ENCODE measurements at regions not wholly inside any gene's neighbourhood (a gene's known extent, or its start where the extent isn't known, plus 50 kb on each side); places are given as distances from the start of the nearest gene placed in this dataset.

DNA sequence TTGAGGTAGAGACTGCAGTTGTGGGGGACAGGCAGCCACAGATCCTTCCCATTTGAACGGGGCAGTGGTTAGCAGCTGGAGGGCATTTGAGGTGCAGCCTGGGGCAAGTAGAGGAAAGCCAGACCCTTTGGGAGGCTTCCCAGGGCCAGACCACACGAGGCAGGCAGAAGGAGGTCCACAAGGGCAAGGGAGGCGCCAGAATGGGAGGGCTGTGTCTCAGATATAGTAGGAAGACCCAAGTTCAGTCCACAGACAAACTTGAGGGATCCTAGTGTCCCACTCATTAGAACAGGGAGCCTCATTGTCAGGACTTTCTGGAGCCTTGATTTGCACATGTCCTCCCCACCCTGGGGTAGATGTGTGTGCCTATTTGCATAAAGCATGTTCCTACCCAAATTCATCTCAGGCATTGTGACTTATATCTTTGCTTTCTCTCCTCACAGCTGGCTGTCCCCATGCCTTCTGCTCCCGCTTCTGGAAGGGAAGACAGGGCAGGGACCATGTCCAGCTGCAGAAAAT, 166.0 kb downstream of the VEGFA start:
- H3K27ac ChIP-seq (ENCODE audit: low read length) = no peak overlapping the region
- H3K4me1 ChIP-seq (ENCODE audit: insufficient read depth, low read length) = no peaks in the 10 kb centered on the region

GRCh38 chr6:43934803-43935602, 165.0 kb downstream of the VEGFA start:
- H3K27ac ChIP-seq (ENCODE audit: low read length) = no peak overlapping the region
- H3K36me3 ChIP-seq (ENCODE audit: insufficient read depth, low read depth, low read length) = no peaks in the 10 kb centered on the region
- H3K9ac ChIP-seq (ENCODE audit: low read depth, low read length) = no peak overlapping the region
- no peak overlapping the region for H3K4me3 ChIP-seq (ENCODE audit: low read length)
- H3K4me1 ChIP-seq (ENCODE audit: insufficient read depth, low read length) = no peaks in the 10 kb centered on the region
- no peaks in the 10 kb centered on the region for H3K27me3 ChIP-seq (ENCODE audit: insufficient read depth, low read length)
- no peaks in the 10 kb centered on the region for H3K9me3 ChIP-seq (ENCODE audit: insufficient read depth, low read depth, low read length)

More for the DNA sequence above, 166.0 kb downstream of the VEGFA start:
- no peaks in the 10 kb centered on the region for H3K27me3 ChIP-seq (ENCODE audit: insufficient read depth, low read length)
- H3K9me3 ChIP-seq (ENCODE audit: insufficient read depth, low read depth, low read length) = no peaks in the 10 kb centered on the region
- H3K4me3 ChIP-seq (ENCODE audit: low read length) = no peak overlapping the region
- H3K36me3 ChIP-seq (ENCODE audit: insufficient read depth, low read depth, low read length) = no peaks in the 10 kb centered on the region
- H3K9ac ChIP-seq (ENCODE audit: low read depth, low read length) = no peak overlapping the region

DNA sequence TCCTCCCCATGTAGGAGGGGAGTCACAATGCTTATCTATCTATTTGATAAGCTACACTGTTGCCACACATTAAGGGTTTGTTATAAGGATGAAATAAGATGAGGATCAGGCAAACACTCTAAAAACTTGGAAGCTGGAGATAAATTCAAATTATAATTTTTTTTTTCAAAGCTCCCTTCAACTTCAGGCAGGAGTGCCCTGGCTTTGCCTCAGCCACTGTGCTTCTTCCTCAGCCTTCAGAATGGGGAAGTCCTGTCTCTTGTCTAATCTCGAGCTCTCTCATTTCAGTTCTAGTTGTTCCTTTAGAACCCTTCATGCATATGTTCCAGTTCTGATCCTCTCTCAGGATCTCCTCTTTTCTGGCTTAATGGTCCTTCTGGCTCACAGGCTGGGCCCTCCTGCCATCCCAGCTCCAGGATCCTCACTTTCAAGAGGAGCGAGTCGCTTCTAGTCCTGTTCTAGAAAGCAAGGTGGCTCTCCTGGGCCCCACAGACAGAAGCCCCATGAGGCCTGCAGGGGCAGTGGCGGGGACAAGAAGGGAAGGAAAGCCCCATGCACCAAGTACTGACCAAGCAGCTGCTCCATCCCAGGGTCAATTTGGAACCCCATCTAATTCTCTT, 164.3 kb downstream of the VEGFA start:
- Histone ChIP-seq H3K9ac (ENCODE audit: low read depth, low read length) (no peak overlapping the region), H3K36me3 (ENCODE audit: insufficient read depth, low read depth, low read length) (no peaks in the 10 kb centered on the region), H3K27ac (ENCODE audit: low read length) (no peak overlapping the region), H3K4me1 (ENCODE audit: insufficient read depth, low read length) (no peaks in the 10 kb centered on the region), H3K4me3 (ENCODE audit: low read length) (no peak overlapping the region), H3K27me3 (ENCODE audit: insufficient read depth, low read length) (no peaks in the 10 kb centered on the region), H3K9me3 (ENCODE audit: insufficient read depth, low read depth, low read length) (no peaks in the 10 kb centered on the region)

DNA sequence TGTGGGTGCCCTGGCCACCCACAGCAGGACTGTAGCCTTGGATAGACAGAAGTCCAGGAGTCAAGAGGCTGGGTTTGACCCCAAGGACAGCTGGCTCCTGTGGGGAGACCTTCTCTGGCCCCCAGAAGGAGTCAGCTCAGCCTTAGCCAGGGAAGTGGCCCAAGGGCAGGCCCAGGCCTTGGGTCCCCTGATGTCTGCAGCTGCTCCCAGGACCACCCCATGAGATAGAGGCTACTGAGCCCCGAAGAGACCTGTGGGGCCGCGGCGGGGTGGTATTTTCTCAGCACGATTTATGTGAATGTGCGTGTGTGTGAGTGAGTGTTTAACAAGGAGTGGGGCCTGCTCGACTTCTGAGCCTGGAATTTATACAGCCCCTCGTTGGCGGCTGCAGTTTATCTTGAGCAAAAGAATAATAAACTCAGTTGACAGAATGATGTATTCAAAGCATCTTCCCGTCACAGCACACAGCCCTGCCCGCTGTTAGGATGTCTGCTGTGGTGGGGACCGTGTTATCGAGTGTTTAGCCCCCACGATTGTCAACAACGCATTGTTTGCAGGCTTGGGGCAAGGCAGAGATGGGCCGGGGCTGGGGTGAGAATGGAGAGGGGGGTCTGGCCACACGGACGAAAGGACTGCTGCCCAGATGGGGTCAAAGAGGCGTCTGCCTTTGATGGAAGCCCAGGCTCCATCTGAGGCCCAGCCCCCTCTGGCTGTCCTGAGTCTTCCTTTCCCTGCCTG, 163.3 kb downstream of the VEGFA start:
- Histone ChIP-seq H3K9me3 (ENCODE audit: insufficient read depth, low read depth, low read length) (no peaks in the 10 kb centered on the region), H3K27ac (ENCODE audit: low read length) (no peak overlapping the region), H3K27me3 (ENCODE audit: insufficient read depth, low read length) (no peaks in the 10 kb centered on the region), H3K36me3 (ENCODE audit: insufficient read depth, low read depth, low read length) (no peaks in the 10 kb centered on the region), H3K4me3 (ENCODE audit: low read length) (no peak overlapping the region), H3K4me1 (ENCODE audit: insufficient read depth, low read length) (no peaks in the 10 kb centered on the region), H3K9ac (ENCODE audit: low read depth, low read length) (no peak overlapping the region)

DNA sequence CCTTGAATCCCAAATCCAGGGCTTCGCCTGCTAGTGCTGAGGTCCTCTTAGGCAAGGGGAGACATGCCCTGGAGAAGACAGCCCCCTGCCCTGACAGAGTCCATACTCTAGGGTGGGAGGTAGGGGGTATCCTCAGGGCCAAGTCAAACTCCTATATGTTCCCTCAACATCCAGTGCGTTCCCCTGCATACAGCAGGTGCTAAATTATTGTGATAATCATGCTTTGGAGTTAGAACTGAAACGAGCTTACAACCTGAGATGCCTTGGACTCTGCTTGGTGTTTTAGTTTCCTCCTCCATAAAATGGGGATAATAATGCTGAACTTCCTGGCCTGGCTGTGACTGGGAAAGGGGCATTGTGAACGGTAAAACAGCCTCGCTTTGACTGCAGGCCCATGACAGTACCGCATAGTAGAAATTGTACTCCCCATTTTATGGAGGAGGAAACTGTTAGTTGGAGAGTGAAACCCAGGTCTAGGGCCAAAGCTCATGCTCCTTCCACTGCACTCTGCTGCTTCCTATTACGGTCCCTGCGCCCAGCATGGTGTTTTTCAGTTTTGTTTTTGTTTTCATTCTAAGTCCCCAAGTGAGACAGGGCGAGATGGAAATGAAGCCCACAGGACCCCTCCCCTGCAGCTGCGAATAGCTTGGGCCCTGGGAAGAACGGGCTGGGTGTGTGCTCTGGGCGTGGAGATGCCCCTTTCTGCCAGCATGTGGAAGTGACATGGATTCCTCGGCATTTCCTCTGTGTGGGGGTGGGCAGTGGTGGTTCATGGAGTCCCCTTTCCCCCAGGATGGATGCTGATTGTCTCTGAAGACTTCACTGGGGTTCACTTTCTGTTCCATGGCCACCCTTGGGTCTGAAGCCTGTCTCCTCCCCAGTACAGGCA, 162.5 kb downstream of the VEGFA start:
- Histone ChIP-seq H3K27ac (ENCODE audit: low read length) (no peak overlapping the region), H3K36me3 (ENCODE audit: insufficient read depth, low read depth, low read length) (no peaks in the 10 kb centered on the region), H3K4me1 (ENCODE audit: insufficient read depth, low read length) (no peaks in the 10 kb centered on the region), H3K9ac (ENCODE audit: low read depth, low read length) (no peak overlapping the region), H3K27me3 (ENCODE audit: insufficient read depth, low read length) (no peaks in the 10 kb centered on the region), H3K9me3 (ENCODE audit: insufficient read depth, low read depth, low read length) (no peaks in the 10 kb centered on the region), H3K4me3 (ENCODE audit: low read length) (no peak overlapping the region)

DNA sequence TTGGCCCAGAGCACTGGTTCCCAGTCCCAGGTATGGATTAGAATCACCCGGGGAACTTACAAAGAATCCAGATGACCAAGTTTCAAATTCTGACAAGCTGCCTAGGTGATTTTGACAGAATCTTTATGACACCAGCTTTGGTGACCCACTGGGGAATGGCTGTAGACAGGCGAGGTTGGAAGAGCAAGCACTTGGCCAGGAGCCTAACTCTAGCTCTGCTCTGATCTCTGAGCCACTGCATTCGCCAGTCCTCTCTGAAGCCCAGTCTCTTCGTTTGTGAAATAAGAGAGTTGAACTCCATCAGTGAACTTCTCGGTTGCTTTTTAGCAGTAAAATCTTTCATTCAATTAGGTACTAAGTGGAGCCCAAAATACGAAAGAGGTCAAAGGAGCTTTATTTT, 161.2 kb downstream of the VEGFA start:
- Histone ChIP-seq H3K4me1 (ENCODE audit: insufficient read depth, low read length) (peaks cover 8% of the 10 kb centered on the region; the same call in 1 of the 2 replicates), H3K9me3 (ENCODE audit: insufficient read depth, low read depth, low read length) (no peaks in the 10 kb centered on the region), H3K27me3 (ENCODE audit: insufficient read depth, low read length) (no peaks in the 10 kb centered on the region), H3K36me3 (ENCODE audit: insufficient read depth, low read depth, low read length) (no peaks in the 10 kb centered on the region), H3K9ac (ENCODE audit: low read depth, low read length) (no peak overlapping the region), H3K4me3 (ENCODE audit: low read length) (no peak overlapping the region), H3K27ac (ENCODE audit: low read length) (no peak overlapping the region)

DNA sequence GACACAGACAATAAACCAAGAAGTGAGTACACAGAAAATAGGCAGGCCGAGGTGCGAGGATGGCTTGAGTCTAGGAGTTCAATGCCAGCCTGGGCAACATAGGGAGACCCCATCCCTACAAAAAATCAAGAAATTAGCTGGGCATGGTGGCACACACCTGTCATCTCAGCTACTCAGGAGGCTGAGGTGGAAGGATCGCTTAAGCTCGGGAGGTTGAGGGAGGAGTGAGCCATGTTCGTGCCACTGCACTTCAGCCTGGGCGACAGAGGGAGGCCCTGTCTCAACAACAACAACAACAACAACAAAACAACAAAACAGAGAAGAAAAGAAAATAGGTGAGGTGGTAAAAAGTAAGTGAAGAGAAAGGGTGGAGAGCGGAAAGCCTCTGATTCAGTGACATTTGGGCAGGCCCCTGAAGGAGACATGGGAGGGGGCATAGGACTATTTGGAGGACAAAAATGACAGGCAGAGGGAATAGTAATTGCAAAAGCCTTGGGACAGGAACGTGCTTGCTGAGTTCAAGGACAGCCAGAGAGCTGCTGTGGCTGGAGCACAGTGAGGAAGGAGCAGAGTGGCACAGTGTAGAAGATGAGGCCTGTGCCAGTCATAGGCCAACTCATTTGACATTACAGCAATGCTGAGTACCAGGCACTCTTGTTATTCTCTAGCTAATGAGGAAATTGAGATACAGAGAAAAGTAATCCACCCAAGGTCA, 160.6 kb downstream of the VEGFA start:
- no peaks in the 10 kb centered on the region for H3K27me3 ChIP-seq (ENCODE audit: insufficient read depth, low read length)
- H3K27ac ChIP-seq (ENCODE audit: low read length) = no peak overlapping the region
- no peaks in the 10 kb centered on the region for H3K9me3 ChIP-seq (ENCODE audit: insufficient read depth, low read depth, low read length)
- no peak overlapping the region for H3K4me3 ChIP-seq (ENCODE audit: low read length)
- no peaks in the 10 kb centered on the region for H3K36me3 ChIP-seq (ENCODE audit: insufficient read depth, low read depth, low read length)
- H3K9ac ChIP-seq (ENCODE audit: low read depth, low read length) = no peak overlapping the region
- peaks cover 9% of the 10 kb centered on the region; the same call in 1 of the 2 replicates for H3K4me1 ChIP-seq (ENCODE audit: insufficient read depth, low read length)

GRCh38 chr6:43929511-43929910, 159.5 kb downstream of the VEGFA start:
- Histone ChIP-seq H3K27me3 (ENCODE audit: insufficient read depth, low read length) (no peaks in the 10 kb centered on the region), H3K9me3 (ENCODE audit: insufficient read depth, low read depth, low read length) (no peaks in the 10 kb centered on the region), H3K4me1 (ENCODE audit: insufficient read depth, low read length) (peaks cover 9% of the 10 kb centered on the region; the same call in 1 of the 2 replicates), H3K4me3 (ENCODE audit: low read length) (no peak overlapping the region), H3K36me3 (ENCODE audit: insufficient read depth, low read depth, low read length) (no peaks in the 10 kb centered on the region), H3K9ac (ENCODE audit: low read depth, low read length) (no peak overlapping the region), H3K27ac (ENCODE audit: low read length) (no peak overlapping the region)

DNA sequence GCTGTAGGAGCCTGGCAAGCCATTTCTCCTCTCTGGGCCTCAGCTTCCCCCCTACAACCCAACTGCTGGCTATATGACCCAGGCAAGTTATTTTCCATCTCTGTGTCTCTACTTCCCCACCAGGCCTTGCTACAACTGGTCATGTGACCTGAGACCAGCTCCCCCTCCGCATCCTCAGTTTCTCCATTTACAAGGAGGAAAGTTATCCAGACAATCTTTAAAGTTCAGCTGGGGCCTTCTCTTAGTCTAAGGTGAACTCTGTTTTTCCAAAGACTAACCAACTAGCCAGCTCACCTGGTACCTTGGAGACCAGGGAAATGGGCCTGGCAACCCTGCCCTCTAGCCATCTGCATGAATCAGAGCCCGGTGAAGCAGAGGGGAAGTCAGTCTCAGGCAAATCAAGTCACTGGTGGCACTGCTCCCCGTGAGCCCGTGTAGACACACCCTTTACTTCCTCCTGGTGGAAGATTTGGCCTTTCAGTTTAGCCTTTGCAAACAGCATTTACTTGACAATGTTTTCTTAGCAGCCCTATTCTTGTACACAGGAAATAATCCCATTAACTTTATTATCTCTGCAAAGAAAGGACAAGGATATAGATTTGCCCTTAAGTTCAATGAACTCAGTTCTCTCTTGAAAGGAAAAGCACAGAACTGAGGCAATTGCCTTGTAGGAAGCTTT, 157.7 kb downstream of the VEGFA start:
- peaks cover 9% of the 10 kb centered on the region; the same call in 1 of the 2 replicates for H3K4me1 ChIP-seq (ENCODE audit: insufficient read depth, low read length)
- H3K27ac ChIP-seq (ENCODE audit: low read length) = no peak overlapping the region
- no peaks in the 10 kb centered on the region for H3K9me3 ChIP-seq (ENCODE audit: insufficient read depth, low read depth, low read length)
- H3K36me3 ChIP-seq (ENCODE audit: insufficient read depth, low read depth, low read length) = no peaks in the 10 kb centered on the region
- no peak overlapping the region for H3K4me3 ChIP-seq (ENCODE audit: low read length)
- no peaks in the 10 kb centered on the region for H3K27me3 ChIP-seq (ENCODE audit: insufficient read depth, low read length)
- H3K9ac ChIP-seq (ENCODE audit: low read depth, low read length) = no peak overlapping the region

Data from iPS-20b (cell line).